ENCODE measurements at regions not wholly inside any gene's neighbourhood (a gene's known extent, or its start where the extent isn't known, plus 50 kb on each side); places are given as distances from the start of the nearest gene placed in this dataset.
"Not testable (repeated sequence)": the region's sequence is repeated elsewhere in the genome, so short reads cannot be mapped to it uniquely, and the experiment has no call there.

DNA sequence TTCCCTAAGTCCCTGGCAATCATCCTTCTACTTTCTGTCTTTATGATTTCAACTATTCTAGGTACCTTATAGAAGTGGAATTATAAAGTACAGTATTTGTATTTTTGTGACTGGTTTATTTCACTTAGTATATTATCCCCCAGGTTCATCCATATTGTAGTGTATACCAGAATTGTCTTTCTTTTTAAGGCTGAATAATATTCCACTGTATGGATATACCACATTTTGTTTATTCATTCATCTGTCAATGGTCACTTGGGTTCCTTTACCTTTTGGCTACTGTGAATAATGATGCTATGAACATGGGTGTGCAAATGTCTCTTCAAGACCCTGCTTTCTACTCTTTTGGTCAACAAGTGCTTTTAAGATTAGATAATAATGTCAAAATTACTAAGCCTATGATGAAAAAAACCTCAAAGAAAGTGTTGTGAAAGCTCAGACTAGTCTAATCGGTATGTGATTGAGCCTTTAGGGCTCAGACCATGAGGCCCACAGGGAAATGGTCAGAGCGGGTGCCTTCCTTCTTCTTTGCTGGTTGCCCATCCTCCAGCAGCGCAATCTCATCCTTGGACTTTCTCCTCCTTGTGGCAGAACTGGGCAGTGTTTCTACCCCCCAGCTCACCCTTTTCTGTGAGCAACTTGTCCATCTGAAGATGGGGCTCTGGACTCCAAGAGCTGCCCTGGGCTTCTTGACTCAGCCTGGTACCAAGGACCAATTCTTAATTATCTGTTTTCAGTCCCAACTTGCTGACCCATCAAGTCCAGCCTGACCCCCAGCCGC is 105.4 kb downstream of the TTC8 start:
- no peak for DNase-seq

DNA sequence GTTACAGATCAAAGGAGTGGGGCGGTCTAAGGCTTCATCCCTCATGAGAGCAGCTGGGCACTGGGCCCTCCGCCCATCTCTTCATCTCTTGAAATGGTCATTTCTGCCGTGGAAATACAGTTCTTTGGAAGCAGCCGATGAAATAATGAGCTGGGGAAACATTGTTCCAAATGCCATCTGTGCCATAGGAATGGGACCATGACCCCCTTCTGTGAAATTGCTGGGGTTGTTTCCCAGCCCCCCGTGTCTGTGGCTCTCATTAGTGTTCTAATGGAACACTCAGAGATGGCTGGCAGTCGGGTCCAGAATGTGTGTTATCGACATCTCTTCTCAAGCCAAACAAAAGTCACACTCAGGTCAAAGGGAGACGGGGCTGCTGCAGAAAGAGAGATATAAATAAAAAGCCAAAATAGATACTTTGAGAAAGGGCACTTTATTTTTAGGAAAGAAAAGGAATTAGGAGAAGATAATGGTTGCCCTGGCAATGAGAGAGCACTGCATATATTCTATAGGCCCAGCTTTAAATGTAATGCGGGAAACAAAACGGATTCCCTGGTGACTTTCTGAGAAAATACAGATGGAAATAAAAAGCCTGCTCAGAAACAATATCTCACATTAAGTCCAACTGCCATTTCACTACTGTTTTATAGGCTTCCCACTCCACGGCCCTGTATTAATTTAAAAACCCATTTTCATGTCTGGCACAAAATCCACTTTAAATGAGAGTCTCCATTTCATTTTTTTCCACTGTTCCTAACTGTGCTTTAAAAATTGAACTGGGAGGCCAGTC is 107.1 kb downstream of the TTC8 start:
- DNase-seq = no peak

DNA sequence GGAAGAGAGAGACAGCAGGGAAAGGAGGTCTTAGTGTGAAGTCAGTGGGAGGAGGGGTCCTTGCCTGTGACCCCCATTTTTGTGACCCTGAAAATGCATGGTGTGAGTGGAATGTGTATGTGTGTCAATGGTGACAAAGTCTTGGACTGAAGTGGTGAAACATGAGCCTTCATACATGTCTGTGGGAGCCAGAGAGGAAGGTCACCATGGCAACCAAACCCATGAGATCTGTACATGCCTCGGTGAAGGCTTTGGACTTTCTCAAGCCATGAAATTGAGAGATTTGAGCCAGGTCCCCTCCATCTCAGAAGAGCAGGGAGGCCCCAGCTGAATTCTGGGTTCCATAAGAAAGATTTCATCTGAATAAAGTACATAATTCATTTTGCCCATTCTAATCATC is 108.7 kb downstream of the TTC8 start:
- no peak for DNase-seq

DNA sequence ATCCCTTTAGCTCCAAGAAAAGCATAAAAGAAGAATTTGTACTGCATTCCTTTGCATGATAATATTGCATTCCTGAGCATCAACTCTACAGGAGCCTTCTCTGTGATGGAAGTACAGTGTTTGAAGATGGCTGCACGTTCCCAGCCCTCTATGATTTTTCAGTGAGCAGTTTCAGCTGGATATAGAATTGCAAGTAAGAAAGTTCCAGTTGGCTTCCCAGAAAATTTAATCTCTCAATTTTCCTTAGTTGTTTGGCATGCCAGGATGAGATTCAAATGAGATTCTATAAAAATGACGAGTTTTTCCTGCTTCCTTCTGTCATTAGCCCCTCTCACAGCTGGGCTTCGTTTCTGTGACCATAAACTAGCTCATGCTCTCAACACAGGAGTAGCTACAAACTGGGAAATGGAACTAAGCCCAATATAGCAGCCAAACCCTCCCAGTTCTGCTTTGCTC is 109.9 kb downstream of the TTC8 start:
- peak; percentile 22 for DNase-seq

DNA sequence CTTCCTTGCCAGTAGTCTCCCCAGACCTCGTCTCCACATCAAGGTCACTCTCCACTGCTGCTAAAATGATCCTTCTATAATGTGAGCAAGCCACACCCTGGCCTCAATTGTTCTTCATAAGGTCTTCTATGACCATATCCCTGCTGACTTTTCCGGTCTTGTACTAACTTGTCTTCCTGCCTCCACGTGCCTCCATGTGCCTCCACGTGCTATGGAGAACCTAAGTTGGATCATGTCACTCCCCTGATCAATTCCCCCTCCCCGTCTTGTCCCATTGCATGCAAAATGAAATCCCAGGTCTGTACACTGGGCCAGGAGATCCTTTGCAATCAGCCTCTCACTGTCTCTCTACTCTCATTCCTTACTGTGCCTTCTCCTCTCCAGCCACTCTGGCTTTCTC is 110.6 kb downstream of the TTC8 start:
- DNase-seq = no peak

DNA sequence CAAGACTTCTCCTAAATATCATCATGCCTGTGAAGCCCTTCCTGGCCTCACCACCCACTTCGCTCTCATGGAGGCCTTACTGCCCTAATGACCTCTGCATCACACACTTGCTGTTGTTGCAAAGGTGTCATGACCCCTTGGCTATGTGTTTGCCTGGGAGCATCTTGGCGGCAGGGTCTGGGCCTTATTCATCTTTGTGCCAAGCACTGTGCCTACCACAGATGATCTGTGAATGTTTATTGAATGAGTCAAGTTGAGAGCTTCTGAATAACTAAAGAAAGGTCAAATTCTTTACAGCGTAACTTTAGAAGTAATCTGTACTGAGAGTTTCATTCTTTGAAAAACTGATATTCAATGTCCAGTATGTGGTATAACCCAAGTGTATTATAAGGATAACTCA is 113.3 kb downstream of the TTC8 start:
- no peak for DNase-seq

DNA sequence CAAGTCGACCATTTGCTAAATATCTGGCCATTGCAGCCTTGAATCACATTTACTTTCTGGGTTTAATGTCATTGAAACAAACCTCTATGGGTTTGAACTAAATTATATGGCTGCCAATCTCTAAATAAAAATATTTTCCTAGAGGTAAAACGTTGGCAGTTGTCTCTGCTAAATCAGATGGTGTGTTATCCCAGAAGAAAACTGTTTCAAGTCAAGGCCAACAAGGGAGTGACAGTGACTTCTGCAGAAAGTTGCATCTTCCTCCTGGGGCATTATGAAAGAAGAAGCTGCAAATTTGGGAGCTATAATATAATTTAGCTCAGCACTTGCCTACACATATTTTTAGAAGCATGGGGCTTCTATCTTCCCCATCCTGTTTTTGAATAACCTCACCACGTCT is 116.2 kb downstream of the TTC8 start:
- no peak for DNase-seq

DNA sequence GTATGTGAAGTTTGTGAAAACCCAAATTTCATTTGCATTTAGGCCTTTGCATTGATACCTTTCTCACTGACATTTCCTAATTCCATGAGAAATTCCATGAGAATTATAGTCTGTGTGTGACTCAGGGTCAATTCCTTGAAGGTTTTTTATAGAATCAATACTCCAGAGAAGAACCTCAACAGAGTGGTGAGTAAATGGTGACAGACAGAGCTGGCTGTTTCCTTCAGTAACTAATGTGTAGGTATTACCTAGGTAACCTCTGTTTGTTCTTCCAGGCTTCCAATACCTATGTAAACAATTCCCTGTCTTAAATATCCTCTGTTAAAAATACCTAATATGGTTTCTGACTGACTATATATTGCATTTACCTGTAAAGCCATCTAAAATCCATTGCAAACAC is 117.0 kb downstream of the TTC8 start:
- DNase-seq = no peak

DNA sequence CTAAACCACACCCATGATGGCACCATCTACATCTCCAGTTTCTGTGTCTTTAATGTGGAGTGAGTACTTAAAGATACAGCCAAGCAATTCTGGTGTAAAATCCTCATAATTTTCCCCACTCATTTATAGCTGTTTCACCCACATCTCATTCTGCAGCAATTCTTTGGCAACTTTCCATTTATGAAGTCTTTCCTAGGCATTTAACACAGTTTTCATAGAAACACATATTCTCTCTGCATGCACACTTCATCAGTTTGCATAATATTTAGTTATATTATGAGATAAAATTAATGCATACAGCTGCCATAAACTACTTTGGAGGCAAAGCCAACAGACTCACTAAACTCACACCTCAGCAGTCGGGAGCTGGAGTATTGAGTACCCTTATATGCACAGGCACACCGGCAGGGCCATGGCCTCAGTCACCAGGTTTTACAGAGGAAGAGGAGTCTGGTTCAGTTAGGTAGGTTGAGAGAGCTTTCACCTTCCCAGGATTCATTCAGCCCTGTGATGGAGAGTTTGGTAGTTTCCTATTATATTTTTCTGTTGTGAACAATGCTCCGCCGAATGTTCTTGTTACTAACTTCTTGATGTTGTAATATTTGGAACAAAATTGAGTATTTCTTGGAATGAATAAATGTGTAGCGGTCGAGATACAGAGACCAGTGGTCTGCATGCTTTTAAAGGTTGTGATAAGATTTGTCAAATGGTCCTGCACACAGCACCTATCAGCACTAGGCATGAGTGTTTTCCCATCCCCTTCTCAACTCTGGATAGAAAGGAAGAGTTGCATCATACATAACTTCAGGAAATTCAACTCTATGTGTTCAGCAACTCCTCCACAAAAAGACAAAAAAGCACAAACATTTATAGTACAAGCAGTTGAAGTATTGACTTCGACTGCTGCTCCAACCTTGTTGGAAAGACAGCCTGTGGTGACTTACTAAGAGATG is 123.5 kb downstream of the TTC8 start:
- DNase-seq = no peak

DNA sequence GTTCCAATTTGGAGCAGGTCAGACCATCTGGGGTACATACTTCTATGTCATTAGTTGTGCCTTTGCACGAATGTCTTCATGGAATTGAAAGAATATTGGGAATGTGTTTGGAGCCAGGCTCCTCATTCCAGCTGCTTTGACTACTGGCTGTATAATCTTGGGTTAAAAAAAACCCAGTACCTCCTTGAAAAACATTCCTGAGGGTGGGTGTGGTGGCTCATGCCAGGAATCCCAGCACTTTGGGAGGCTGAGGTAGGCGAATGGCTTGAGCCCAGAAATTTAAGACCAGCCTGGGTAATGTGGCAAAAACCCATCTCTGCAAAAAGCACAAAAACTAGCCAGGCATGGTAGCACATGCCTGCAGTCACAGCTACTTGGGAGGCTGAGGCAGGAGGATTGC is 125.6 kb downstream of the TTC8 start:
- no peak for DNase-seq

DNA sequence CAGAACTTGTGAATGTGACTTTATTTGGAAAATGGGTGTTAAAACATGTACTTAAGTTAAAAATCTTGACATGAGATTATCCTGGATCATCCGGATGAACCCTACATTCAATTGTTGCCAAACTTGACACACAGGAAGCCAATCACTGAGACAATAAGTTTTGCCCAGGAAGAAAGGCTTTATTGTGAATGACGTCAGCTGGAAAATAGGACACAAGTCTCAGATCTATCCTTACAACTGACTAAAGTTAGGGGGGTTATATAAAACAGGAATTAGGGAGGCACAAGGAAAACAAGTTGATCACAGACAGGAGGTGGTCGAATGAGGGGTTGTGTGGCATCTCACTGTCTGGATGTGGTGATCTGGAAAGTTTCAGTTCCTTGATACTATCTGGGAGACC is 126.9 kb downstream of the TTC8 start:
- DNase-seq = no peak

DNA sequence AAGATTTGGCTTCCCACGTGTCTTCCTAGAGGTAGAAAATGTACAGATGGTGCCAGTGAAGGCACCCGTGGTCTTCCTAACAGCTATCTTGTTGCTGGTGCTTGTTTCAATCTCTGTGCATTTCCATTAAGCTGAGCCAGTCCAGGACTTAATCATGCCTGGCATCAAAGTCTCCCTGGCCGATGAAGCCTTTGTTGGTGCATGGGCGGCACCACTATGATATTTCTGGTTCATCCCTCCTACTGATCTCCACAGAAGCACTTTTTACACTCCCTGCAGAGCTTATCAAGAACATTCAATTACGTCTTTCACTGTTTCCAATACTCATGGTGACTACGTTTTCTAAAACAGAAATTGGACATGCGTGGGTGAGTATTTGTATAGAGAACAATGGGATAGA is 128.4 kb downstream of the TTC8 start:
- DNase-seq = no peak

DNA sequence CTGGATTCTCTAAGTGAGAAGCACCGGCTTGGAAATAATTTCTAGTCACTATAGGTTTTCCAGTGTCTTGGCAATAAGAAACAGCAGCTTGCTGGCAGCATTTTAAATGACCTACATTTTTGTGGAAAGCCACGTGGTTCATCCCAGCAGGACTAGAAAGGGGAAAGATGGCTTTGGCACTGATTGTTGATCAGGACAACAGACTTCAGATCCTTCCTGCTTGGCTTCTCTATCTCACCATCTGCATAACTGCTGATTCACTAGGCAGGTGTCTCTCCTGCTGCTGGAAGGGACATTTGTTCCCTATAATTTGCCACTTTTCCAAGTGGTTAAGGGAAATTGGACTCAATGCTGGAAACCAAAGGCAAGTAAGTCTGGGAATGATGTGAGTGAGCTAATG is 131.0 kb downstream of the TTC8 start:
- DNase-seq = no peak

DNA sequence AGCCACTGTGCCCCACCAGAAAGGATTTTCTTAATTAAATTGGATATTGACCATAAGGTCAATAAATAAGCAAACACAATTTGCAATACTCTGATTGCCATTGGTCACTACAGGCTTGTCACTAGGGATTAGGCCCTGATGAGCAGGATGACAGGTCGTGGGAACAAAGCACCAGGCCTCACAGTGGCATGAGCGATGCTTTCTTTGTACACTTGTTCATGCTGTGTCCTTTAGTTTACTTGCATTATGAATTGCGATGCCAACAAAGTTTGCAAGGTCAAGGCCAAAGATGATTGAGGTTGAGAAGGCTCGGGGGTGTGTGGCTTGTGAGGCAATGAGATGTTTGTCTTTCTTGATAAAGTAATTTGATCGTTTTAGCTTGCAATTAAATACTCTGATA is 136.0 kb downstream of the TTC8 start:
- DNase-seq = no peak

DNA sequence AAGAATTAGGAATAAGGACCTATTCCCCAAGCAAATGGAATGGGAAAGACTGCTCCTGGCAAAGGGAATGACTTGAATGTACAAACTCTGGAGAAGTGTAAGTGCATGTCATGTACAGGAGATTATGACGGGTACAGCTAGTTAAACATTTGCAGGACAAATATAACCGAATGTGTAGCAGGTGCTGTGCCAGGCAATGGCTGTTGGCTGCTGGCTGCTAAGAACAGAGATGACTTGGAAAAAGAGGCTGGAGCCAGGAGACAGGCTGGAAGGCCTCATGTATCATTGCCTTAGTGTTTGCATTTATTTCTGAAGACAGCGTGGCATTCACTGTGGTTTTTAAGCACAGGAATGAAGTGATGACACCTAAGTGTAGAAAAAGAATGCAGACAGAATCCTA is 136.8 kb downstream of the TTC8 start:
- no peak for DNase-seq

DNA sequence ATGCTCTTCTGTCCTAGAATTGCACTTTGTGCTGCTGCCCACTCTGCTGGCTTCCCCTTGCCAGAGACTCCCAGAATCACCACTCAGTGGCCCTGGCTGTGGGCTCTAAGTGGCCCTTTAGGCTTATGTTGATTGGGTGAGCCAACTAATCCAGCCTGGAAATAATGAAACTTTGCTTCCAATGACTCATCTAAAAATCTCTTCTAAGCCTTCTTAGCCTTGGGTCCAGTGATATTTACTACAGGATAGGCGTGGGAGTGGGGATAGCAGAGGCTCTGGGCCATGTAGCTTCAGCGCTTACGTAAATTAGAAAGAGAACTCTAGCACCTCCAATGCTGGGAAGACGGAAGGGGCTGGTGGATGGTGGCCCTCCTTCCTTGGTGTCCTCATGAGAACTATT is 137.9 kb downstream of the TTC8 start:
- DNase-seq = no peak

DNA sequence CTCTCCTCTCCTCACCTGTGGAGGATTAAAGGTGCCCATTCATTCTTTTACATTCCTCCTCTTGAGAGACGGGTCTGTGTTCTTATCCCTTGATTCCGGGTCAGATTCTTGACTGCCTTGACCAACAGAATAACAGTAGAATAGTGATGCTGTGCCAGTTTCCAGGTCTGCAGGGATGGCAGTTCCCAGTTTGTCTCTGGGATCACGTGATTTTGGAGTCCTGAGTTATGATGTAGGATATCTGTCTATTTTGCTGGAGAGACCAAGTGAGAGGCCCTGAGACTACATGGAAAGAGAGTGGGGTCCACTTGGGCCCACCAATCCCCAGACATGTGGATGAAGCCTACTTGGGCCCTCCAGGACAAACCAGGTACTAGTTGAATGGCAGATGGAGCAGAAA is 142.8 kb downstream of the TTC8 start:
- no peak for DNase-seq

DNA sequence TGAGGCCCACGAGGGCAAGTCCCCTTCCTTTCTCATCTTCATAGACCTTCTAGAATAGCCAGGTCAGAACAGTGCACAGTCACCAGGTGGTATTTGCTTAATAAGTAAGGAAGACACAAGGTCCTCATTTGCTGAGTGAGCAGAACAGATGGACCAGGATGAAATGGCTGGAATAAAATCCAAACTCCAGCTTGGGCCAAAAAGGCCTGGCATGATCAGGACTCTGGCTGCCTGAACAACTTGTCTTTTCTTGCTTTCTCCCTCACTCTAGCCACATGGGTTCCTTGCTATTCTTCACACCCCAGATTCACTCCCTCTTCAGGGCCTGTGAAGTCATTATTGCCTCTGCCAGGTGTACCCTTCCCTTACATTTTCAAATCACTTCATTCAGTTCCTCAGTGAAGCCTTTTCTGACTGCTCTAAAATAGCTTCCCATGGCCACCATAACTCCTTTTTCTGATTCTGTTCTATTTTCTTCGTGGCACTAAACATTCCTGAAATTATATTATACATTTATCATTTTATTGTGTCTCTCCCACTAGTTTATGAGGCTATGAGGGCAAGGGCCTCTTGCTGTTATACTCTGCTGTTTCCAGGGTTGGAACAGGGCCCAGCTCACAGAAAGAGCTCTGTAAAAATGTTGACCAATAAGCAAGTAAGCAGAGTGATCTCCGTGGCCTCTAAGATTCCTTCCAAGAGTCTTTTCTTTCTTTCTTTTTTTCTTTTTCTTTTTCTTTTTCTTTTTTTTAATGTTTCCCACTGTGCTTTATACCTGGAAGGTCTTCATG is 150.8 kb downstream of the TTC8 start:
- DNase-seq = no peak

DNA sequence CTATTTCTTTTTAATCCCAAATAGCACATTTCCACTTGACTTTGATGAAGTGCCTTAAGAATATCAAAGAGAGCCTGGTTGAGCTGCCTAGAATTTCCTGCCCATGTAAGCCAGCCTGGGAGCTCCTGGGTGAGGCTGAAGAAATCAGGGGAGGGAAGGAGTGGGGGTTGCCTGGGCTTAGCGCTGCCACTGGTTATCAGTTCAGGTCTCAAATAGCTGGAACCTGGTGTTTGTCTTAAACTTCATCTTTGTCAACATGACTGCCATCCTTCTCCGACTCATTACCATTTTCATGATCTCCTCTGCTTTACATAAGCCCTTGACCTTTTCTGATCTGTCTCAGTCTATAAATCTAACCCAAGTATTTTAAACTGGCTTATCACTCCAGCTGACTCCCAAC is 151.5 kb downstream of the TTC8 start:
- DNase-seq = no peak

DNA sequence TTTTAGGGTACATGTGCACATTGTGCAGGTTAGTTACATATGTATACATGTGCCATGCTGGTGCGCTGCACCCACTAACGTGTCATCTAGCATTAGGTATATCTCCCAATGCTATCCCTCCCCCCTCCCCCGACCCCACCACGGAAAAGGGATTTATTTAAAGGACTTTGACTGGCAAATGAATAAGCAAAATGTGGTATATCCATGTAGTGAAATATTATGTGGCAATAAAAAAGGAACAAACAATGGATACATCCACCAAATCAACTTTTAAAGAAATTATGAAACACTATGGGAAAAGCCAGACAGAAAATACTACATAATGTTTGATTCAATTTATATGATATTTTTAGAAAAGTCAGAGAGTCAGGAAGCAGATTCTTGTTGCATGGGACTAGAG is 156.5 kb downstream of the TTC8 start:
- DNase-seq = not testable (repeated sequence)

DNA sequence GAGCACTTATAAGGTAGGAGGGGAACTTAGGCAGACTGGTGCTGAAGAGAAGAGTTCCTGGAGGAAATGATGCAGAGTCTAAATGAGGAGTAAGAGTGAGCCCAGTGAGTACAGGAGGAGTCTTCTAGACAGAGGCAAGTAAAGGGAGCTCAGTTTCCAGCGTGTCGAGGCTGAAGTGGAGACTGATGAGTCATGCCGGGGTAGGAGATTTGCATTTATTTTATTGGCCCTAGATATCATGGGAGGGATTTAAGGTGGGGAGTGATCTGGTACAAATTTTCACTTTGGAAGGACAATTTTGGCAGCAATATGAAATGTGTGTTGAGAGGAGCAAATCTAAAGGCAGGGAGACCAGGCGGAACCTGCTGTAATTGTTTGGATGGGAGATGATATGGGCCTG is 157.5 kb downstream of the TTC8 start:
- DNase-seq = no peak

DNA sequence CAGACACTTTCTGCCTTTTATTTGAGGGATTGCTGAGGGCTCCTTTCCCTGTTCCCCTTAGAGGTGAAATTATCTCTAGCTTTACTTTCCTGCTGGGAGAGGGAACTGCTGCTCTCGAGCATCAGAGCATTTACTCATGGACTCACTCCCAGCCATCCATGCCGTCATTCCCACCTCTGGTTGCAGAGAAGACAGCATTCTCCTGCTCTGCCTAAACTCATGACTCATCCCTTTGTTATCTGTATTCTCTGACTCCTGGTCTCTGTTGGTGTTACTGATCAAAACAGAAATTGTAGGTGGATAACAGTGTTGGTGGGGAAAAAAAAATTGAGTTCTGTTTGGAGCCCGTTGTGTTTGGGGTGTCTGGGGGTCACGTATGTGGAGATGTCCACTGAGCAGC is 159.3 kb downstream of the TTC8 start:
- DNase-seq = peak; percentile 94

DNA sequence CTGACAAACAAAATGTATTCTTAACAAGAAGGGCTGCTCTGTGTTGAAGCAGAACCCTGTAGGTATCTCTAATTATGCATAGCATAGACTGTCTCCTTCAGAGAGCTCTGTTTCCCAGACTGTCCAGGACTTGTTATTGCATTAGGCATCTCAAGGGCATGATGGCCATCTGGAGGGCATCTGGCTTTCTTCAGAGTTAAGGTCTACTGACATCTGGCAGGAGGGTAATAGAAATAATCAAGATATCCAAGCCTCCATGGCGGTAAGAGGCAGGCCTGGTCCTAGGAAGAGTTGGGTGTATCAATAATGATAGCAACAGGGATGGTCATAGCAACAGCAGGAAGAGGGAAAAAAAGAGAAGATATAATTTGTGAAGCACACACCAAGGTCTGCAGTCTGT is 161.2 kb downstream of the TTC8 start:
- no peak for DNase-seq

Data from fibroblast of skin of right biceps (primary cell).